NCI-H1436 (cell line): ENCODE measurements at regions not wholly inside any gene's neighbourhood (a gene's known extent, or its start where the extent isn't known, plus 50 kb on each side); places are given as distances from the start of the nearest gene placed in this dataset.
"Not testable (repeated sequence)": the region's sequence is repeated elsewhere in the genome, so short reads cannot be mapped to it uniquely, and the experiment has no call there.

Experiments used
- DNase-seq: peaks from one replicate; lab custom pipeline; 2025; lab: John Stamatoyannopoulos, UW

- no peak for DNase-seq
Measured at GRCh38 chr5:51802551-51803184, 419.4 kb downstream of the ISL1 start.

- no peak for DNase-seq
Measured at GRCh38 chr5:51806677-51807076, 423.4 kb downstream of the ISL1 start.

GRCh38 chr5:51810592-51810991 lies 427.3 kb downstream of the ISL1 start:
- DNase-seq = no peak

GRCh38 chr5:51811883-51812471 lies 428.7 kb downstream of the ISL1 start:
- no peak for DNase-seq

- not testable (repeated sequence) for DNase-seq
Measured at GRCh38 chr5:51814817-51815216, 431.6 kb downstream of the ISL1 start.

- DNase-seq = no peak
Measured at GRCh38 chr5:51816427-51816826, 433.2 kb downstream of the ISL1 start.

- no peak for DNase-seq
Measured at GRCh38 chr5:51821697-51822096, 438.4 kb downstream of the ISL1 start.

GRCh38 chr5:51829230-51829629 lies 446.0 kb downstream of the ISL1 start:
- no peak for DNase-seq

GRCh38 chr5:51829691-51830090 lies 446.4 kb downstream of the ISL1 start:
- DNase-seq = no peak

GRCh38 chr5:51832934-51833470 lies 449.8 kb downstream of the ISL1 start:
- no peak for DNase-seq

GRCh38 chr5:51838459-51838858 lies 455.2 kb downstream of the ISL1 start:
- no peak for DNase-seq

GRCh38 chr5:51843893-51844292 lies 460.6 kb downstream of the ISL1 start:
- no peak for DNase-seq

- DNase-seq = no peak
Measured at GRCh38 chr5:51846015-51846414, 462.8 kb downstream of the ISL1 start.

GRCh38 chr5:51859624-51860023 lies 476.4 kb downstream of the ISL1 start:
- DNase-seq = no peak

- no peak for DNase-seq
Measured at GRCh38 chr5:51860532-51861018, 477.3 kb downstream of the ISL1 start.

GRCh38 chr5:51872144-51872543 lies 488.9 kb downstream of the ISL1 start:
- no peak for DNase-seq

GRCh38 chr5:51881901-51882300 lies 498.7 kb downstream of the ISL1 start:
- no peak for DNase-seq

- DNase-seq = no peak
Measured at GRCh38 chr5:51882647-51883046, 499.4 kb downstream of the ISL1 start.

GRCh38 chr5:51889703-51890102 lies 506.5 kb downstream of the ISL1 start:
- DNase-seq = no peak

- DNase-seq = no peak
Measured at GRCh38 chr5:51890435-51891116, 507.3 kb downstream of the ISL1 start.

- DNase-seq = no peak
Measured at GRCh38 chr5:51892680-51893079, 509.4 kb downstream of the ISL1 start.

- no peak for DNase-seq
Measured at GRCh38 chr5:51895834-51896233, 512.6 kb downstream of the ISL1 start.

- peak; percentile 29 for DNase-seq
Measured at GRCh38 chr5:51902512-51902911, 519.3 kb downstream of the ISL1 start.
